Activated CD8-positive, alpha-beta memory T cell treated with anti-CD3 and anti-CD28 coated beads for 1 hour (primary cell): ENCODE measurements at regions not wholly inside any gene's neighbourhood (a gene's known extent, or its start where the extent isn't known, plus 50 kb on each side); places are given as distances from the start of the nearest gene placed in this dataset.
A peak's percentile ranks its signal among the peaks of the same experiment; 100 is the strongest.
"Not testable (repeated sequence)": the region's sequence is repeated elsewhere in the genome, so short reads cannot be mapped to it uniquely, and the experiment has no call there.

Experiments used
- DNase-seq, 2 donors: peaks; one replicate each; pipeline ENCODE4 v3.0.0-alpha.2; 2020; ENCODE audit warnings: low read depth in 1 of 2; ENCODE audit errors: extremely low read depth in 1 of 2

- no peak for DNase-seq
Observed at GRCh38 chr11:64428693-64429092, 69.7 kb downstream of the RPS6KA4 start.

DNA sequence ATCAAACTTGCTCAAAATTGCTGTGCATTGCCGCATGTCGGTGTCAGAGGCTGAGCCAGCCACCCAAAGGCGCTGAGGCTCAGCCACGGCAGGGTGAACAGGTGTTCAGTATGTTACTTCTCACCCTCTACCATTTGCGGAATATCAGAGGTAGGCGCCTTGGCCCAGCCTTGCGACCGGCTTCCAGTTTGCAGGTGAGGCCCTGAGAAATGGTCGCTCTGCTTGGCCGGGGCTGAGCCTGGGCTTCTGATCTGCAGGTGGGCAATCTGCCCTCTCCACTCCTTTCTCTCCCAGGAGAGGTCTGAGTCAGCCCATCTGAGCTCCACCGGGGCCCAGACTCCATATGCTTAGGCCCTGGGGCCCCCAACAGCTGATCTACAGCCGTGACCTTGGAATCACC is 71.0 kb downstream of the RPS6KA4 start:
- DNase-seq: no peak

- no peak for DNase-seq
Observed at GRCh38 chr11:64430645-64431044, 71.7 kb downstream of the RPS6KA4 start.

DNA sequence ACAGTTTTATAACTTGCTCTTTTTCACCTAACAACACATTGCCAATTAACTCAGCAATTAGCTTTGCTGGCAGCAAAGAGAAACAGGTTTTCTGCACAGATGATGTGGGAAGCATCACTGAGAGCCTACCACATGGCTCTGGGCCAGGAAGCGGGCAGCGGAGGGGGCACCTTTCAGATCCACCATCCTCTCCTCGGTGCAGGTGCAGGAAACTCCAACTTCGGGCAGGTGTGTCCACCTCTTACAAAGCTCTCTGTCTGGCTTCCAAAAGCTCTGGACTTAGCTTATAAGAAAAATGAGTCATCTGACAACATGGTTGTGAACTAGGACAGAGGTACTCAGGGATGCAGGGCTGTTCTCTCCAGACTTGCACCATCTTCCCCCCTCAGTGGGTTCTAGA is 77.0 kb downstream of the RPS6KA4 start:
- DNase-seq: no peak

GRCh38 chr11:64437426-64437825 is 78.5 kb downstream of the RPS6KA4 start:
- no peak for DNase-seq

- DNase-seq: no peak
Observed at GRCh38 chr11:64438986-64439771, 80.2 kb downstream of the RPS6KA4 start.

DNA sequence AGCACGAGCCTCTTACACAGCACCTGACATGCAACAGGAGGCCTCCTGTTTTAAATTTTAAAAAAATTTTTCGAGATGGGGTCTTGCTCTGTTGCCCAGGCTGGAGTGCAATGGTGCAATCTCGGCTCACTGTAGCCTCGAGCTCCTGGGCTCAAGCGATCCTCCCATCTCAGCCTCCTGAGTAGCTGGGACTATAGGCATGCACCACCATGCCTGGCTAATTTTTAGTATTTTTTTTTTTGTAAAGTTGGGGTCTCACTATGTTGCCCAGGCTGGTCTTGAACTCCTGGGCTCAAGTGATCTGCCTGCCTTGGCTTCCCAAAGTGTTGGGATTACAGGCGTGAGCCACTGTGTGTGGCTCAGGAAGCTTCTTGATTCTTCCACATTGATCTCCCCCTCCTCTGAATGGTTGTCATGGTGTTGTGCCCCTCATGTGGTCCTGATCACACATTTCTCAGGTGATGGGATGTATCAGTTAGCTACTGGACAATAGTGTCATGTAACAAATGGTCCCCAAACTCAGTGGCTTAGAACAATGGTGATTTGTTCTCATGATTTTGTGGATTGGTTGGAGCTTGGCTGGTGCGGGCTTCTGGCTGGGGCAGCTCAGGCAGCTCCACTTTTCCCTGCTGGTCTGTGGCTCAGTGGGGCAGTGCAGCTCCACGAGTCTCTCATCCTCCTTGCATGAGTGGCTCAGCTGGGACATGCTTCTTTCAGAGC is 81.0 kb downstream of the RPS6KA4 start:
- DNase-seq: not testable (repeated sequence)

- no peak for DNase-seq
Observed at GRCh38 chr11:64441127-64441526, 82.2 kb downstream of the RPS6KA4 start.

GRCh38 chr11:64443001-64443400 is 84.0 kb downstream of the RPS6KA4 start:
- no peak for DNase-seq

DNA sequence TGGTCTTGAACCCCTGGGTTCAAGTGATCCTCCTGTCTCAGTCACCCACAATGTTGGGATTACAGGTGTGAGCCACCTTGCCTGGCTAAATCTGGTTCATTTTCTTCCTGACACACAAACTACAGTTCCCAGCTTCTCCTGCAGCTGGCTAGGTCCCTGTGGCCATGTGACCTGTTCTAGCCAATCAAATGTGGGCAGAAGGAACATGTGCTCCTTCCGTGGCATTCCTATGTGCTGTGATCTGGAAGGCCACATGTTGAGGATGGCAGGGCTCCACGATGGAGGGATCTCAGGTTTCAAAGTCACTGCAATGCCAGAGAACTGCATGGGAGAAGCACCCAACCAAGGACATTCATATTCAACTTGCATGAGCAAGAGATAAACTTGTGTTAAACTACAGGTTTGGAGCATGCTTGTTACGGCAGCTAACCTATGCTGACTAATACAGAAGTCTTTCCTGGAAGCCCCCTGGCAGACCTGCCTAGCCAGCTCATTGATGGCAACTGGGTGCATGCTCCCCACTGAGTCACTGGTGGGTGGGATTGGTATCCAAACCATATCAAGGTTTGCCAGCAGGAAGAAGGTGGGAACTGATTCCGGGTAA is 86.0 kb downstream of the RPS6KA4 start:
- no peak for DNase-seq

- no peak for DNase-seq
Observed at GRCh38 chr11:64445651-64446050, 86.7 kb downstream of the RPS6KA4 start.

GRCh38 chr11:64447831-64448598 is 89.1 kb downstream of the RPS6KA4 start:
- no peak for DNase-seq

GRCh38 chr11:64448599-64449380 is 89.8 kb downstream of the RPS6KA4 start:
- peak in 1 of 2 donors; percentile 63 for DNase-seq

DNA sequence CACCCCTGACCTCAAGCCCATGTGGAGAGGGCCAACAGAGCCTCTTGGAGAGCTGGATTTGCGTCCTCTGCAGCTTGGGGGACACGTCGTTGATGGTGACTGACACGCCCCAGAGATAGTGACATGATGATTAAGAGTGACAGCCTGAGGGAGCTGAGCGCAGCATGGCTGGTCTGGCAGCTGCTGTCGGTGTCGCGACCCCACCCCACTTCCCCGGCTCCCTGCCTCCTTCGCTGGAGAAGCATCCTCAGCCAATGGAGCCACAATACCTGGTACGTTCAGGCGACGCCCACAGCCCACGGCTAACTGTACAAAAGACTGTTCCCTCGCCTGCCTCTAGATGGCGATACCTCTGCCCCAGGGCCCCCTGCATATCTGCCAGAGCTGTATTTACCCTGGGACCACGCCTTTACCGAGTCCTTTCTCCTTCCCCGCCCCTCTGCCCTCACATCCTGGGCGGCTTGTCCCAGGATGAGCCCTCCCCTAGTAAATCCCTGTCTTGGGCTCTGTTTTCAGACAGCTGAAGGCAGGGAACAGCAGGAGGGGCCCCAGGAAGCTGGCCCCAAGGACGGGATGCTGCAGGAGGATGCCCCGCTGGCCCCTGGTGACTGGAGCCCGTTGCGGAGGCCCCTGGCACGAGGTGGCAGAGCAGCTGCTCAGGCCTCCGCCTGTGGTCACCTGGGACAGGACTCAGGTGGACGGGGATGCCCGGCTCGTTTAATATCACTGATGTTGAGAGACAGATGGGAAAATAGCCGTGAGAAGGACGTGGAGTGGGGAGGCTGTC is 90.6 kb downstream of the RPS6KA4 start:
- peak; percentile 24 to 50 for DNase-seq

DNA sequence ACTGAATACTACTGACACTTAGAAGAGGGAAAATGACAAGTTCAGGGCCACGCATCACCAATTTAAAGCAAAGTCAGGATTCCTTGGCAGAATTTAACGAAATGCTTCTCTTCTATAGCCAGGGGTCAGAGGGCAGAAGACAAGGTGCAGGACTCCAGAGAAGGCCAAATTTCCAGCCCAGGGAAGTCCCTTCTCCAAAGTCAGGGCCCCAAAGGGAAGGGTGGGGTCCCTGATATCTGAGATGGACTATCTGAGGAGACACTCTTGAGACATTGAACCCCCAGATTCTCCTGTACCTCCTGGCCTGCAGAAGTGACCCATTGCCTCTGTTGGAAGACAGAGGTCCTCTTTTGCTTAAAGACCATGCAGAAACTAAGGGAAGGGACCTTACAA is 91.2 kb downstream of the RPS6KA4 start:
- no peak for DNase-seq

DNA sequence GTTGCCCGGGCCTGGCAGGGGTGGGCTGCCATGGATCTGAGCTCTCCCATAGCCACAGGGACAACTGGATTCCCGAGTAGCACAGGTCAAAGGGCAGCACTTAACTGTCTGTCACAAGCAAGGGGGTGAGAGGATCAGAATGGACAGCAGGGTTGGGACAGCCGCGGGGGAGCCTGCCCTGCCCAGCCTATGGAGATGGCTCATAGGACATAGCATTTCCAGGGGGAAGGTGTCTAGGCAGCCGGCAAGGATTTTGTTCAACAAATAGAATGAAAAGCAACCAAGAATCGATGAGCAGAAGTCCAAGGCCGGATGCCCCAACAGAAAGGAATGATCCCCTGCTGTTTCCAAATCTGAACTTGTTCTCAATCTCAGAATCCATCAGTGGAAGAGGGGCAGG is 92.9 kb downstream of the RPS6KA4 start:
- DNase-seq: no peak

- no peak for DNase-seq
Observed at GRCh38 chr11:64453466-64453865, 94.5 kb downstream of the RPS6KA4 start.

- DNase-seq: no peak
Observed at GRCh38 chr11:64455456-64456261, 96.7 kb downstream of the RPS6KA4 start.
